Smooth muscle cell of the brain vasculature (primary cell): ENCODE measurements at regions not wholly inside any gene's neighbourhood (a gene's known extent, or its start where the extent isn't known, plus 50 kb on each side); places are given as distances from the start of the nearest gene placed in this dataset.

Experiments used
- DNase-seq: peaks from one replicate; pipeline ENCODE4 v3.0.0-alpha.2; 2012; ENCODE audit warnings: low read depth, low spot score

GRCh38 chr13:84466461-84466860 lies 584.2 kb upstream of the SLITRK1 start:
- DNase-seq: no peak

- DNase-seq: no peak
Measured at GRCh38 chr13:84460989-84461388, 578.7 kb upstream of the SLITRK1 start.

GRCh38 chr13:84455143-84455905 lies 573.0 kb upstream of the SLITRK1 start:
- no peak for DNase-seq

- DNase-seq: no peak
Measured at GRCh38 chr13:84447640-84447978, 565.3 kb upstream of the SLITRK1 start.

GRCh38 chr13:84446972-84447639 lies 564.8 kb upstream of the SLITRK1 start:
- DNase-seq: peak; percentile 40

GRCh38 chr13:84445776-84446175 lies 563.5 kb upstream of the SLITRK1 start:
- no peak for DNase-seq

- DNase-seq: no peak
Measured at GRCh38 chr13:84443463-84443862, 561.2 kb upstream of the SLITRK1 start.

GRCh38 chr13:84439108-84439507 lies 556.8 kb upstream of the SLITRK1 start:
- no peak for DNase-seq

- DNase-seq: no peak
Measured at GRCh38 chr13:84433024-84433423, 550.8 kb upstream of the SLITRK1 start.

- DNase-seq: no peak
Measured at GRCh38 chr13:84431646-84432045, 549.4 kb upstream of the SLITRK1 start.

GRCh38 chr13:84430446-84430845 lies 548.2 kb upstream of the SLITRK1 start:
- no peak for DNase-seq

- no peak for DNase-seq
Measured at GRCh38 chr13:84430015-84430414, 547.7 kb upstream of the SLITRK1 start.

- DNase-seq: no peak
Measured at GRCh38 chr13:84418041-84418440, 535.8 kb upstream of the SLITRK1 start.

GRCh38 chr13:84417416-84417815 lies 535.1 kb upstream of the SLITRK1 start:
- DNase-seq: no peak

- no peak for DNase-seq
Measured at GRCh38 chr13:84413016-84413415, 530.7 kb upstream of the SLITRK1 start.

- DNase-seq: no peak
Measured at GRCh38 chr13:84405286-84405685, 523.0 kb upstream of the SLITRK1 start.

GRCh38 chr13:84400706-84401105 lies 518.4 kb upstream of the SLITRK1 start:
- no peak for DNase-seq

GRCh38 chr13:84399320-84400085 lies 517.2 kb upstream of the SLITRK1 start:
- no peak for DNase-seq

- no peak for DNase-seq
Measured at GRCh38 chr13:84393981-84394625, 511.8 kb upstream of the SLITRK1 start.

- no peak for DNase-seq
Measured at GRCh38 chr13:84380866-84381265, 498.6 kb upstream of the SLITRK1 start.

- DNase-seq: no peak
Measured at GRCh38 chr13:84377106-84377505, 494.8 kb upstream of the SLITRK1 start.

GRCh38 chr13:84366506-84366905 lies 484.2 kb upstream of the SLITRK1 start:
- DNase-seq: no peak
